SK-N-SH treated with all-trans-retinoic acid at 6 μM for 48 hours (cell line): ENCODE measurements at regions not wholly inside any gene's neighbourhood (a gene's known extent, or its start where the extent isn't known, plus 50 kb on each side); places are given as distances from the start of the nearest gene placed in this dataset.

Source experiments
- CSRNP3 ChIP-seq: fragments of 250-450 bp; sonication (Bioruptor Pico); IDR thresholded peaks from 2 replicates; pipeline ENCODE4 v1.5.1; 2021; ENCODE audit warnings: mild to moderate bottlenecking, moderate library complexity
- PPARA ChIP-seq: fragments of 250-450 bp; sonication (Bioruptor Pico); IDR thresholded peaks from 2 replicates; pipeline ENCODE4 v1.5.0; 2020; ENCODE audit warnings: mild to moderate bottlenecking, borderline replicate concordance
- TOX ChIP-seq: fragments of 250-450 bp; sonication (Bioruptor Pico); IDR thresholded peaks from 2 replicates; pipeline ENCODE4 v1.8.0; 2021; ENCODE audit warnings: mild to moderate bottlenecking, moderate library complexity, borderline replicate concordance
- TSHZ2 ChIP-seq: fragments of 250-450 bp; sonication (Bioruptor Pico); IDR thresholded peaks from 2 replicates; pipeline ENCODE4 v1.5.0; 2020; ENCODE audit warnings: mild to moderate bottlenecking, moderate library complexity
- ZNF8 ChIP-seq: fragments of 450-650 bp; formaldehyde crosslinking; IDR thresholded peaks from 2 replicates; pipeline ENCODE4 v1.5.0; 2020; ENCODE audit warnings: mild to moderate bottlenecking, moderate library complexity

- TF ChIP-seq TSHZ2 (CRISPR knock-in tag) (no peak), CSRNP3 (CRISPR knock-in tag) (no peak), PPARA (CRISPR knock-in tag) (no peak), TOX (CRISPR knock-in tag) (no peak), ZNF8 (no peak)
Measured at GRCh38 chr2:7633566-7634153, 716.4 kb downstream of the RNF144A start.
